Stomach (tissue), 4 donors: ENCODE measurements at regions not wholly inside any gene's neighbourhood (a gene's known extent, or its start where the extent isn't known, plus 50 kb on each side); places are given as distances from the start of the nearest gene placed in this dataset.
"Not testable (repeated sequence)": the region's sequence is repeated elsewhere in the genome, so short reads cannot be mapped to it uniquely, and the experiment has no call there.

Experiments
- CTCF ChIP-seq, 7 experiments: fragments of 450-650 bp in 4 of 7; fragments of 200-600 bp in 3 of 7; sonication (generic) in 3 of 7; IDR thresholded peaks; one replicate each; pipeline ENCODE4 v1.5.1; 2016 to 2019; ENCODE audit warnings: antibody characterized with exemption in 7 of 7, control low read depth in 2 of 7, mild to moderate bottlenecking in 1 of 7
- POLR2A ChIP-seq, 4 donors: fragments of 450-650 bp; IDR thresholded peaks; one replicate each; pipeline ENCODE4 v1.6.1; 2016; ENCODE audit warnings: antibody characterized with exemption in 4 of 4, control low read depth in 2 of 4, mild to moderate bottlenecking in 1 of 4, moderate library complexity in 1 of 4
- POLR2AphosphoS5 ChIP-seq, 3 donors: sonication (generic); formaldehyde crosslinking; IDR thresholded peaks; one replicate each; pipeline ENCODE4 v1.6.1; 2016; ENCODE audit warnings: antibody characterized with exemption in 3 of 3

DNA sequence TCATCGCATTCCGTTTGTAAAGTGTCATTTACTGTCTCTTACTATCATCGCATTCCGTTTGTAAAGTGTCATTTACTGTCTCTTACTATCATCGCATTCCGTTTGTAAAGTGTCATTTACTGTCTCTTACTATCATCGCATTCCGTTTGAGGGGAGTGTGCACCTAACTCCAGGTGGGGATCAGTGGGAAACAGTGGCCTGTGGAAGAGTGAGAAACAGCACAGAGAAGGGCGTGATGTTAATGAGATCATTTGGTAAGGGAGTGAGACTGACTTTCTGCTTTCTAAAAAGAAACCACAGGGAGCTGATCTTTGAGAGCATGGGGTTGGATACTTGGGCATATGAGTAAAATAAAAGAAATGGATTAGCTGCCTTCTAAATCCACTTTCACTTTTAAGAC, 77.5 kb upstream of the ZPLD1 start:
- not testable (repeated sequence) for TF ChIP-seq CTCF, POLR2A, POLR2AphosphoS5 (IDR thresholded peaks at IDR 0.05)
